ENCODE measurements at regions not wholly inside any gene's neighbourhood (a gene's known extent, or its start where the extent isn't known, plus 50 kb on each side); places are given as distances from the start of the nearest gene placed in this dataset.
"Not testable (repeated sequence)": the region's sequence is repeated elsewhere in the genome, so short reads cannot be mapped to it uniquely, and the experiment has no call there.

DNA sequence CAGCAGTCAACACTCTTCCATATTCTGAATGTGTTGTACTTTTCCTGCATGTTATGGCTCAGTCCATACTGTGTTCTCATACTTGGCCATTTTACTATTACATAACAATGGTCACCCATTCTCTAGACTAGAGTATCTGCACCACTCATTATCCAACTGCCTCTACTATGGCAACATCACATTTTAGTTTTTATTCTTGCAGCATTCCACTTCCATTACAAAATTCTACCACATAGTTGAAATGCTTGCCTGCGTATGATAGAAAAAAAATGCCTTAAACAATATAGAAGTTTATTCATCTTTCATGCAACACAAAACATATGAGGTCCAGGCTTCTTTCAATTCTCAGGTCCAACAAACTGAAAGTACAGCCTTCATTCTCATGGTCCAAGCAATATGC is 128.0 kb downstream of the TENT5A start:
- no peak for DNase-seq (ENCODE audit: low spot score)

DNA sequence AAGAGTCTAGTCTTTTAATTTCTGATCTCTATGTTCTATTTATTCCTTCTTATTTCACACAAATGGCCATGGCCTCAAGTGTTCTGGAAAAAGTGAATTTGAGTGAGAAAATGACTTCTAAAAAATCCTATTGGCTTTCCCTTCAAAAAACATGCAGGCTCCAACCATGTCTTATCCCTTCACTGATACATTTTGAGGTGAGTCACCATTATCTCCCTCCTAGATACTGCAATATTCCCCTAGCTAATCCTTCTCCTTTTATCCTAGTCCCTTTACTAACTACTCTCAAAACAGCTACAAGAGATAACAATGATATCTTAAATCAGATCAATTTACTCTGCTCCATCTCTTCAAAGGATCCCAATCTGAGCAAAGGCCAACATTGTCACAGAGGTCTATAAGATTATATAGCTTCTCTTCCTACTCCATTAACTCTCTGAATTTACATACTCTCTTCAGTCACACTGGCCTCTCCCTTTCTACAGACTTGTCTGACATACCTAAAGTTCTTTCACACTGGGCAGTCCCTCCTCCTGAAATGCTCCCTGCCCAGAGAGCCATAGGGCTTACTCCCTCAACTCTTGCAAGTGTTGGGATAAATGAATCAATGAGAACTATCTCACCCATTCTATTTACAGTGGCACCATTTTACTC is 129.2 kb downstream of the TENT5A start:
- DNase-seq (ENCODE audit: low spot score), result no peak

DNA sequence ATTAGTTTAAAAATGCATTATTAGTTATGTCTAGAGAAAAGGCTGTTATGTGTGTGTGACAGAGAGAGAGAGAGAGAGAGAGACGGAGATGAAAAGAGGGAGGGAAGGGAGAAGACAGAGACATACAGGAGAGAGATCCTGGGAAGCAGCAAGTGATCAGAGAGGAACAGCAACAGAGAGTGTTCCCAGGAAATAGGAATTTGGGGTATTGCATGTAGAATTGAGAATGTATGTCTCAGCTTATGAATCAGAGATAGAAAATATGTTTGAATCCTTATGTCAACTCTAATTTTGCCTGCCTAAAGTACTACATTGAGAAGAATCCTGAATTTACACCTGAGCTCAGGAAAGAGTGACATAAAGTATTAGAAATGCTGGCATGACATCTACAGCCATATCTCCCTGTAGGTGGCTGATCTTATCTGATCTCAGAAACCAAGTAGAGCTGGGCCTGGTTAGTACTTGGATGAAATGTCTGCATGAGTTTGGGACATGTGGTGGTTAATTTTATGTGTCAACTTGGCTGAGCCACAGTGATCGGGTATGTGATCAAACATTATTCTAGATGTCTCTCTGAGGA is 130.6 kb downstream of the TENT5A start:
- DNase-seq (ENCODE audit: low spot score), result no peak

- DNase-seq (ENCODE audit: low spot score), result no peak
Measured at GRCh38 chr6:81614292-81614691, 138.2 kb downstream of the TENT5A start.

DNA sequence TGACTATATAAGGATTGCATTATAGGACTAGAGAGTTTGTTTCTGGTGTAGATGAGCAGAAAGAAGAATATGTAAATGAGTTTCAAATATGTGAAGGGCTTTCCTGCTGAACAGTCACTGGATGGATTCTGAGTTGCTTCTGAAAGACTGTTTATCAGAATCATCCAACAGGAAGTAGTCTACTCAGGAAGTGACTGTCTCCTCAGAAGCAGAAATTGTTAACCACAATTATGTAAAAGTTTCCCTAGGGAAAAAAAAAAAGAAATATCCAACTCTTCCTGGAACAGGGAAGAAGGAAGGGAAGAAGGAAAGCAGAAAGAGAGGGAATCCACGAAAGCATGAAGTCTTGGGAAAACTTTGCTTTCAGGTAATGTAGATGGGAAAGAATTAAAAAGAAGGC is 138.9 kb downstream of the TENT5A start:
- no peak for DNase-seq (ENCODE audit: low spot score)

DNA sequence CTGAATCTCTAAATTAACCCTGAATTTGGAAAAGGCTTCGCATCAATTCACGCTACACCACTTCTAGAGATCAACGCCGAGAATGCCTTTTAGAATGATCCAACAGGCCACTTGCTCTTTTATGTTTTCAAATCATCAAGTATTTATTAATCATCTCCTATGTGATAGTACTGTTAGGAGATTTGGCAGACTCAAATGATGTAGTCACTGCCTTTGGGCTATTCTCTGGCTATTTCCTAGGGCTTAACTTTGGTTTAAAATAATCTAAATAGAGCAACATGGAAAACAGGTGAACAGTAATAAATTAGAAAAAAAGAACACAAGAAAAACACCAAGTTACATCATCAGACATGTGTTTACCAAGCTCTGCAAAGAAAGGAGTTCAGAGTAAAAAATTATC is 140.3 kb downstream of the TENT5A start:
- no peak for DNase-seq (ENCODE audit: low spot score)

DNA sequence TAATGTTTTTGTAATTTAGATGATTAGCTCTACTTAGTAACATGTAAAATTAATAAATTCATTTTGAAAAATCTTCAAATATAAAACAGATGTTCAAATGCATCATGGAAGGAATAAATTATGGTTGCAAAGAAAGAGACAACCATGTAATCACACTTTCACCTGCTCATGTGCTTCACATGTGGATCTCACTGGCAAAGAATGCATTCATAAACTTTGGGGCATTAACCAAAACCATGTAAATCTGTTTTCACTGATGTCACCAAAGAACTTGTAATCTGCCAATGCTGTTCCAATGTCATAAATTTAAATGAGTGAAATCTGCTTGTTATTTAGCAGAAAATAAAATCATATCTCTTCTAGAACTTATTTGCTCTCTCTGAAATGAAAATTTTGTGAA is 142.7 kb downstream of the TENT5A start:
- no peak for DNase-seq (ENCODE audit: low spot score)

DNA sequence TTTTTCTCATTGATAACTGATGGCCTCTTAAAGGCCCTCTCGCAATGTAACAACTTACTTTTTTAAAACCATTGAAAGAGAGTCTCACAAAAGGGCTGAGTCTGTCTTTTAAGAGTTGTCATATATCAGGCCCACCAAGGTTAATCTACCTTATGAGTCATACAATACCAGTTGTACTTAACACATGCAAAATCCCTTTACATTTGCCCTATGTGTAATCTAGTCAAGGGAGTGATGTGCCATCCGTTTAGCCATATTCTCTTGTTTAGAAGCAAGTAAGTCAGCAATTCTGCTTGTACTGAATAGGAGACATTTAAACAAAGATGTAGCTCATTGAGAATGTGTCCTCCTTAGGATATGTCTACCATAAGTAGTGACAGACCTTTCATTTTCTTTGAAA is 143.7 kb downstream of the TENT5A start:
- DNase-seq (ENCODE audit: low spot score), result no peak

DNA sequence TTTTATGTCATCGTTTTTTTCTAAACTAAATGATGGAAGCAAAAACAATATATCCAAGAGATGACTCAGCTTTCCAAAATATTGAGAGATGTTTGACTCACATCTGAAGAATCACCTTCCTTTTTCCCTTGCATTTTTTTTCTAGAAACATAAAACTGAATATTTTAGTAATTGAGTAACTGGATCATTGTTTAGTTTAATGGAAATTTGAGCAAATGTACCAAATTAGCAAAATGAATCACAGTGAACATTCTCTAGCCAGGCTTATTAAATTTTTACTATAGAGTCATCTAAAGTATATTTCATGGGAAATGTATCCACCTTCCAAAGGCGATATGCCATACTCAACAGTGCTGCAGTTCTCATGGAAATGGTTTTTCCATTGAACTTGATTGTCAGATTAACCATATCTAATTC is 145.5 kb downstream of the TENT5A start:
- DNase-seq (ENCODE audit: low spot score), result no peak

DNA sequence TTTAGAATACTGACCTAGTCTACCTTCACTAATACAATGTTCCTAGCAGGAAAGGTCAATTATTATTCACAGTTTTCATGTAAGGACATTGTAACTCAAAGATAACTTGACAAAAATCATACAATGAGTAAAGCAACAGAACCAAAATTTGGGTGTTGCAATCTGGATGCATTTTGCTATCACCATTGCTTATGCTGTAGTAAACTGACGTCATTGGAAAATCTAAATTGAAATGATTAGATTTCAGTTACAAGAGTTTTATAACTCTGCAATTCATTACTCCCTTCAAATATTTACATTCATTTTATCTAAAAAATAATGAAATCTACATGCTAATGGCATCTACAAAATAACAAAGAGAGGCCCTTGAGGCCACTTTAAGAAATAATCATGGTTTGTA is 147.0 kb downstream of the TENT5A start:
- DNase-seq (ENCODE audit: low spot score), result no peak

DNA sequence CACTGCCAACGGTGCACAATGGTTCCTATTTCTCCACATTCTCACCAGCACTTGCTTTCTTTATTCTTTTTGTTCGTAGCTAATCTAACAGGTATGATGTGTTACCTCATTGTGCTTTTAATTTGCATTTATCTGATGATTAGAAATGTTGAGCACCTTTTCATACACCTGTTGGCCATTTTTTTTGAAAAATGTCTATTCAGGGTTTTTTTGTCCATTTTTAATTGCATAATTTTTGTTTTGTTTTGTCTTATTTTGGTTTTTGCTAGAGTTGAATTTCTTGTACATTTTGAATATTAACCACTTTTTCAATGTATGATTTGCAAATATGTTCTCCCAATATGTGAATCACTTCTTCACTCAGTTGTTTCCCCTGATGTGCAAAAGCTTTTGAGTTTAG is 150.6 kb downstream of the TENT5A start:
- no peak for DNase-seq (ENCODE audit: low spot score)

DNA sequence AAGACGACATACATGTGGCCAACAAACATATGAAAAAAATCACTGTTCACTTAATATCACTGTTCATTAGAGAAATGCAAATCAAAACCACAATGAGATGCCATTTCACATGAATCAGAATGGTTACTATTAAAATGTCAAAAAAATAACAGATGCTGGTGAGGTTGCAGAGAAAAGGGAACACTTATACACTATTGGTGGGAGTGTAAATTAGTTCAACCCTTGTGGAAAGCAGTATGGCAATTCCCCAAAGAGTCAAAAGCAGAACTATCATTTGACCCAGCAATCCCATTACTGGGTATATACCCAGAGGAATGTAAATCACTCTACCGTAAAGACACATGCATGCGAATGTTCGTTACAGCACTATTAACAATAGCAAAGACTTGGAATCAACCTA is 152.0 kb downstream of the TENT5A start:
- DNase-seq (ENCODE audit: low spot score), result not testable (repeated sequence)

GRCh38 chr6:81594501-81594900 is 158.0 kb downstream of the TENT5A start:
- DNase-seq (ENCODE audit: low spot score), result no peak

GRCh38 chr6:81590314-81590691 is 162.2 kb downstream of the TENT5A start:
- no peak for DNase-seq (ENCODE audit: low spot score)

GRCh38 chr6:81589465-81590313 is 162.8 kb downstream of the TENT5A start:
- no peak for DNase-seq (ENCODE audit: low spot score)

GRCh38 chr6:81585686-81586085 is 166.8 kb downstream of the TENT5A start:
- DNase-seq (ENCODE audit: low spot score), result not testable (repeated sequence)

- DNase-seq (ENCODE audit: low spot score), result not testable (repeated sequence)
Measured at GRCh38 chr6:81584156-81584555, 168.3 kb downstream of the TENT5A start.

- no peak for DNase-seq (ENCODE audit: low spot score)
Measured at GRCh38 chr6:81575442-81575841, 177.0 kb downstream of the TENT5A start.

GRCh38 chr6:81572020-81572419 is 180.5 kb downstream of the TENT5A start:
- DNase-seq (ENCODE audit: low spot score), result no peak

DNA sequence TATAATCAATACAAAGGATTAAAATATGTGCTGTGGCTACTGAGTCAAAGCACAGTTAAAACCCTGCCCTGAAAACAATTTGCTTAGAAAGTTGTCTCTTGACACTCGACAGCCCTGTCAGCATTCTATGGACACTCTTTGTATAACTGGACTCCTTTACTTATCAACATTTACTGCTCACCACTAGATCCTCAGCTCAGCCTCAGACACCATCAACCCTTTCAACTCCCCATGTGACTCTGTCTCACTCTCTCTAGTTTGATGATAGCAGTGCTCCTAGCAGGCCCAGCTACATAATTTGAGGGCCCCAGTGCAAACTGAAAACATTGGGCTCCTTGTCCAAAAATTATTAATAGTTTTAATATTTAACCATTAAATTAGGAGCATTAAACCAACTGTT is 181.8 kb downstream of the TENT5A start:
- DNase-seq (ENCODE audit: low spot score), result no peak

DNA sequence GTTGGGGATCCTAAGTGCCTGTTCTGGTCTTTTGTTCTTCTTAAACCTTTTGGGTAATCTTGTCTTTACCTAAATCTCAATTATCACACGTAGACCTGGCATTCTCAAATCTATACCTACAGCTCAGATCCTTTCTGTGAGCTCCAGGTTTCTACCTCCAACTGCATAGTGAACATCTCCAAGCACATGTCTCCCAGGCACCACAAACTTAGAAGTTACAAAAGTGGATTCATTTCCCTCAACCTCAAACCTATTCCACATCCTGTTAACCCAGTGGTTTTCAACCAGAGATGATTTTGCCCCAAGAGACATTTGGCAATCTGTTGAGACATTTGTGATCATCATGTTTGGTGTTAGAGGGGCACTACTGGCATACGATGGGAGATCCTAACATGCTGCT is 183.5 kb downstream of the TENT5A start:
- no peak for DNase-seq (ENCODE audit: low spot score)

GRCh38 chr6:81565071-81565470 is 187.4 kb downstream of the TENT5A start:
- no peak for DNase-seq (ENCODE audit: low spot score)

GRCh38 chr6:81564470-81565068 is 187.9 kb downstream of the TENT5A start:
- no peak for DNase-seq (ENCODE audit: low spot score)

All from SW480 (cell line).